OCI-LY7 (cell line): ENCODE measurements at regions not wholly inside any gene's neighbourhood (a gene's known extent, or its start where the extent isn't known, plus 50 kb on each side); places are given as distances from the start of the nearest gene placed in this dataset.

Source experiments
- EZH2phosphoT487 ChIP-seq: fragments of 200-600 bp; sonication (generic); IDR thresholded peaks from 2 replicates; pipeline ENCODE4 v1.6.1; 2018; ENCODE audit warnings: low read depth, borderline replicate concordance, mild to moderate bottlenecking, mixed run types, antibody characterized with exemption, low read length, moderate library complexity, mixed read lengths
- TF ChIP-seq, protein P1 (sequence below): fragments of 200-600 bp; sonication (generic); conservative IDR thresholded peaks from 2 replicates; pipeline ENCODE4 v1.5.1; 2014; ENCODE audit warnings: mild to moderate bottlenecking, antibody characterized with exemption, low read length, moderate library complexity, mixed read lengths

DNA sequence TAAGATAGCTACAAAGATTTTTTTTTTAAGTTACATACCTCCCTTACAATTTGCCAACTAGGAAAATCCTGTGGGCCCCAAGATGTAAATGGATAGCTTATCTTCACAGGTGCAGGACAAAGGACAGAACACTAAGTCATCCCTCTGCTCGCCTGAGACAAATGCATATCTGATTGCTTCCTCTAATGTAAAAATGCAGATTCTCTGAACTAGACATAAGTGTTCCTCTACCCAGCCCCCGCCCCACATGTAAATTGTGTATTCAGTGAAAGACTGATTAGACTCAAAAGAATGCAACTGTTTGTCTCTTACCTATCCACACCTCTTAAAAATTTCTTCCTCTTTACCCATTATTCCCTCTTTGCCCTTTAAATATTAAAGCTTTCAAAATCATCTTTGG is 96.5 kb downstream of the CYP26B1 start:
- TF ChIP-seq, protein P1, sequence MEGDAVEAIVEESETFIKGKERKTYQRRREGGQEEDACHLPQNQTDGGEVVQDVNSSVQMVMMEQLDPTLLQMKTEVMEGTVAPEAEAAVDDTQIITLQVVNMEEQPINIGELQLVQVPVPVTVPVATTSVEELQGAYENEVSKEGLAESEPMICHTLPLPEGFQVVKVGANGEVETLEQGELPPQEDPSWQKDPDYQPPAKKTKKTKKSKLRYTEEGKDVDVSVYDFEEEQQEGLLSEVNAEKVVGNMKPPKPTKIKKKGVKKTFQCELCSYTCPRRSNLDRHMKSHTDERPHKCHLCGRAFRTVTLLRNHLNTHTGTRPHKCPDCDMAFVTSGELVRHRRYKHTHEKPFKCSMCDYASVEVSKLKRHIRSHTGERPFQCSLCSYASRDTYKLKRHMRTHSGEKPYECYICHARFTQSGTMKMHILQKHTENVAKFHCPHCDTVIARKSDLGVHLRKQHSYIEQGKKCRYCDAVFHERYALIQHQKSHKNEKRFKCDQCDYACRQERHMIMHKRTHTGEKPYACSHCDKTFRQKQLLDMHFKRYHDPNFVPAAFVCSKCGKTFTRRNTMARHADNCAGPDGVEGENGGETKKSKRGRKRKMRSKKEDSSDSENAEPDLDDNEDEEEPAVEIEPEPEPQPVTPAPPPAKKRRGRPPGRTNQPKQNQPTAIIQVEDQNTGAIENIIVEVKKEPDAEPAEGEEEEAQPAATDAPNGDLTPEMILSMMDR = no peak
- no peak for TF ChIP-seq EZH2phosphoT487
